Neural progenitor cell (in vitro differentiated cells): ENCODE measurements at regions not wholly inside any gene's neighbourhood (a gene's known extent, or its start where the extent isn't known, plus 50 kb on each side); places are given as distances from the start of the nearest gene placed in this dataset.

ENCODE experiments used
- CTCF ChIP-seq: fragments of 200-600 bp; sonication (generic); IDR thresholded peaks from 2 replicates; pipeline ENCODE4 v1.5.1; 2017; ENCODE audit warnings: antibody characterized with exemption, mild to moderate bottlenecking
- EZH2 ChIP-seq: fragments of 200-600 bp; sonication (generic); IDR thresholded peaks from 2 replicates; pipeline ENCODE4 v1.6.1; 2017; ENCODE audit warnings: antibody characterized with exemption, mild to moderate bottlenecking, moderate library complexity

GRCh38 chr2:65608916-65609315 is 176.5 kb upstream of the SPRED2 start:
- TF ChIP-seq CTCF = no peak
- TF ChIP-seq EZH2 = no peak
